H1 (cell line): ENCODE measurements at regions not wholly inside any gene's neighbourhood (a gene's known extent, or its start where the extent isn't known, plus 50 kb on each side); places are given as distances from the start of the nearest gene placed in this dataset.

ENCODE experiments used
- CTCF ChIA-PET: fragments of 300-600 bp; sonication (Branson Sonifier 250); formaldehyde crosslinking; loops from one replicate; lab custom pipeline; 2021; ENCODE audit not compliant: partially characterized antibody; lab: Charles Lee
- POLR2A ChIA-PET: fragments of 300-600 bp; sonication (Branson Sonifier 250); formaldehyde crosslinking; loops from one replicate; lab custom pipeline; 2021; ENCODE audit warnings: inconsistent platforms; ENCODE audit not compliant: partially characterized antibody; lab: Charles Lee
- DNase-seq, 2 experiments: peaks; one replicate each; pipeline versions ENCODE4 v3.0.0 to v3.0.0-alpha.2; 2010 to 2022; ENCODE audit warnings: low spot score in 2 of 2, low read depth in 1 of 2, mixed read lengths in 1 of 2
- FAIRE-seq: peaks from 2 replicates; lab custom pipeline; 2011; peaks lifted over from hg19 to GRCh38; lab: Jason Lieb, UNC
- H2AFZ ChIP-seq: 2 replicates; pipeline ENCODE4 v1.8.1; 2012; ENCODE audit warnings: low read length, inconsistent platforms
- H2AK5ac ChIP-seq: 2 replicates; pipeline ENCODE4 v1.6.1; 2013; ENCODE audit warnings: low read depth, low read length
- H2BK120ac ChIP-seq: replicated peaks from 2 replicates; pipeline ENCODE3; 2013; ENCODE audit warnings: low read depth, low read length, inconsistent platforms
- H2BK12ac ChIP-seq: 2 replicates; pipeline ENCODE4 v1.6.1; 2013; ENCODE audit warnings: low read depth, low read length
- H2BK15ac ChIP-seq: 2 replicates; pipeline ENCODE4 v1.6.1; 2013; ENCODE audit warnings: low read length
- H2BK20ac ChIP-seq: 2 replicates; pipeline ENCODE4 v1.6.1; 2013; ENCODE audit warnings: low read length
- H2BK5ac ChIP-seq: 2 replicates; pipeline ENCODE4 v1.6.1; 2013; ENCODE audit warnings: low read depth, low read length
- H3K14ac ChIP-seq: 2 replicates; pipeline ENCODE4 v1.6.1; 2013; ENCODE audit warnings: inconsistent platforms; ENCODE audit not compliant: insufficient read length
- H3K18ac ChIP-seq: 2 replicates; pipeline ENCODE4 v1.6.1; 2013; ENCODE audit warnings: low read length; ENCODE audit errors: extremely low read depth
- H3K23ac ChIP-seq: 2 replicates; pipeline ENCODE4 v1.6.1; 2013; ENCODE audit warnings: inconsistent platforms; ENCODE audit not compliant: insufficient read length
- H3K23me2 ChIP-seq: 2 replicates; pipeline ENCODE4 v1.6.1; 2013; ENCODE audit warnings: low read depth, low read length
- H3K27ac ChIP-seq: 2 replicates; pipeline ENCODE4 v1.6.1; 2011; ENCODE audit warnings: low read depth, low read length, inconsistent platforms
- H3K27me3 ChIP-seq, 4 experiments: replicated peaks in 1 of 4; 1 replicate in 1 of 4; 2 replicates in 3 of 4; pipeline versions ENCODE4 v1.6.1 to v1.8.1; 2011 to 2013; ENCODE audit warnings: low read length in 3 of 4, mild to moderate bottlenecking in 3 of 4, inconsistent platforms in 2 of 4, mixed read lengths in 2 of 4, moderate library complexity in 1 of 4; ENCODE audit not compliant: control insufficient read depth in 3 of 4, insufficient read depth in 3 of 4; ENCODE audit errors: extremely low read depth in 1 of 4
- H3K36me3 ChIP-seq, 4 experiments: 2 replicates each; pipeline versions ENCODE4 v1.6.1 to v1.8.1; 2011 to 2013; ENCODE audit warnings: mild to moderate bottlenecking in 4 of 4, low read length in 3 of 4, moderate library complexity in 2 of 4, control low read depth in 1 of 4, inconsistent platforms in 1 of 4; ENCODE audit not compliant: insufficient read depth in 4 of 4, control insufficient read depth in 2 of 4
- H3K4ac ChIP-seq: replicated peaks from 2 replicates; pipeline ENCODE3; 2013; ENCODE audit warnings: low read length, low read depth, mixed read lengths, inconsistent platforms; ENCODE audit not compliant: insufficient read length
- H3K4me1 ChIP-seq, 4 experiments: replicated peaks in 1 of 4; 1 replicate in 1 of 4; 2 replicates in 3 of 4; pipeline versions ENCODE4 v1.6.1 to v1.8.1; 2011 to 2013; ENCODE audit warnings: low read length in 3 of 4, inconsistent platforms in 2 of 4, mixed read lengths in 1 of 4; ENCODE audit not compliant: insufficient read depth in 4 of 4, control insufficient read depth in 3 of 4
- H3K4me2 ChIP-seq, 2 experiments: 2 replicates each; pipeline versions ENCODE4 v1.6.1 to v1.8.1; 2011 to 2013; ENCODE audit warnings: low read depth in 2 of 2, low read length in 2 of 2, control low read depth in 1 of 2, inconsistent platforms in 1 of 2, mild to moderate bottlenecking in 1 of 2; ENCODE audit not compliant: insufficient read depth in 1 of 2
- H3K4me3 ChIP-seq, 4 experiments: fragments of 200-600, 300-600 bp in 1 of 4; sonication (generic), shearing (Covaris generic), sonication (Bioruptor Twin) in 1 of 4; 2 replicates each; pipeline versions ENCODE4 v1.5.1 to v1.8.1; 2011 to 2016; ENCODE audit warnings: low read length in 4 of 4, low read depth in 3 of 4, control low read depth in 2 of 4, inconsistent platforms in 2 of 4, mild to moderate bottlenecking in 2 of 4, mixed read lengths in 1 of 4, moderate library complexity in 1 of 4; ENCODE audit not compliant: insufficient read depth in 2 of 4; ENCODE audit errors: extremely low read depth in 1 of 4
- H3K56ac ChIP-seq: replicated peaks from 2 replicates; pipeline ENCODE3; 2013; ENCODE audit warnings: low read depth, mild to moderate bottlenecking, mixed read lengths, low read length, inconsistent platforms; ENCODE audit not compliant: insufficient read length
- H3K79me1 ChIP-seq: 2 replicates; pipeline ENCODE4 v1.6.1; 2013; ENCODE audit warnings: low read depth, low read length, control low read depth
- H3K79me2 ChIP-seq, 2 experiments: 2 replicates each; pipeline versions ENCODE4 v1.6.1 to v1.8.1; 2012 to 2013; ENCODE audit warnings: low read length in 2 of 2, mild to moderate bottlenecking in 2 of 2, inconsistent platforms in 1 of 2; ENCODE audit not compliant: insufficient read depth in 2 of 2, control insufficient read depth in 1 of 2
- H3K9ac ChIP-seq, 4 experiments: replicated peaks in 1 of 4; 1 replicate in 1 of 4; 2 replicates in 3 of 4; pipeline versions ENCODE4 v1.6.1 to v1.8.1; 2011 to 2013; ENCODE audit warnings: low read depth in 3 of 4, low read length in 3 of 4, control low read depth in 2 of 4, mild to moderate bottlenecking in 2 of 4, moderate library complexity in 2 of 4, inconsistent platforms in 1 of 4; ENCODE audit errors: extremely low read depth in 1 of 4
- H3K9me3 ChIP-seq, 2 experiments: 2 replicates each; pipeline versions ENCODE4 v1.6.1 to v1.8.1; 2012 to 2013; ENCODE audit warnings: mild to moderate bottlenecking in 2 of 2, moderate library complexity in 2 of 2, control low read depth in 1 of 2, inconsistent platforms in 1 of 2, low read depth in 1 of 2, low read length in 1 of 2, mixed read lengths in 1 of 2; ENCODE audit not compliant: insufficient read depth in 2 of 2
- H4K20me1 ChIP-seq, 2 experiments: replicated peaks in 1 of 2; 2 replicates each; pipeline versions ENCODE3 to v1.8.1; 2011 to 2013; ENCODE audit warnings: inconsistent platforms in 2 of 2, low read length in 2 of 2, mild to moderate bottlenecking in 1 of 2; ENCODE audit not compliant: insufficient read depth in 2 of 2, control insufficient read depth in 1 of 2
- H4K5ac ChIP-seq: 2 replicates; pipeline ENCODE4 v1.6.1; 2013; ENCODE audit warnings: low read length, low read depth, mixed read lengths, inconsistent platforms; ENCODE audit not compliant: insufficient read length
- H4K8ac ChIP-seq: 2 replicates; pipeline ENCODE4 v1.8.0; 2013; ENCODE audit warnings: mild to moderate bottlenecking, moderate library complexity, low read length, inconsistent platforms; ENCODE audit not compliant: insufficient read depth; ENCODE audit errors: extremely low read depth
- H4K91ac ChIP-seq: replicated peaks from 2 replicates; pipeline ENCODE3; 2013; ENCODE audit warnings: low read length, mixed read lengths, inconsistent platforms; ENCODE audit not compliant: insufficient read length
- BACH1 ChIP-seq: IDR thresholded peaks from 2 replicates; pipeline ENCODE4 v1.6.1; 2012; ENCODE audit warnings: low read length, improper control_type of control experiment
- BCL11A ChIP-seq, 2 experiments: IDR thresholded peaks; one replicate each; pipeline ENCODE4 v1.6.1; 2011; ENCODE audit warnings: low read depth in 2 of 2, low read length in 2 of 2, mild to moderate bottlenecking in 2 of 2
- CBX5 ChIP-seq: fragments of 300-800, 300-1000 bp; sonication (generic); IDR thresholded peaks from 2 replicates; pipeline ENCODE4 v1.7.1; 2016; ENCODE audit warnings: antibody characterized with exemption, low read length, low read depth
- CHD1 ChIP-seq: IDR thresholded peaks from 2 replicates; pipeline ENCODE4 v1.6.1; 2012; ENCODE audit warnings: low read depth, low read length, improper control_type of control experiment
- GABPA ChIP-seq: IDR thresholded peaks from 2 replicates; pipeline ENCODE4 v1.6.1; 2011; ENCODE audit warnings: mild to moderate bottlenecking, low read length, moderate library complexity, borderline replicate concordance; ENCODE audit not compliant: insufficient read depth
- JUND ChIP-seq: IDR thresholded peaks from 2 replicates; pipeline ENCODE4 v1.6.1; 2011; ENCODE audit warnings: mild to moderate bottlenecking, improper control_type of control experiment, low read length
- KDM1A ChIP-seq: fragments of 200-600, 300-600 bp; sonication (generic); IDR thresholded peaks from 2 replicates; pipeline ENCODE4 v1.7.1; 2016; ENCODE audit warnings: mild to moderate bottlenecking, low read length, borderline replicate concordance
- RBBP5 ChIP-seq: IDR thresholded peaks from 2 replicates; pipeline ENCODE4 v1.7.1; 2012; ENCODE audit warnings: low read depth, mild to moderate bottlenecking, inconsistent platforms, low read length, moderate library complexity, borderline replicate concordance
- SP1 ChIP-seq: IDR thresholded peaks from 2 replicates; pipeline ENCODE4 v1.6.1; 2011; ENCODE audit warnings: low read depth, low read length
- WGBS, 2 experiments: shearing (Covaris generic) in 1 of 2; methylation state at CpG; one replicate each; pipeline versions ENCODE4 v1.1.6 to v1.1.7; 2013 to 2015; ENCODE audit warnings: low lambda C conversion rate in 2 of 2, mixed read lengths in 2 of 2, inconsistent platforms in 1 of 2, low coverage in 1 of 2, missing lambda C conversion rate in 1 of 2; ENCODE audit not compliant: insufficient replicate concordance in 2 of 2, insufficient coverage in 1 of 2, insufficient read length in 1 of 2; ENCODE audit errors: extremely low coverage in 1 of 2, missing lambda C conversion rate in 1 of 2; 5-methylcytosine and 5-hydroxymethylcytosine counted together

DNA sequence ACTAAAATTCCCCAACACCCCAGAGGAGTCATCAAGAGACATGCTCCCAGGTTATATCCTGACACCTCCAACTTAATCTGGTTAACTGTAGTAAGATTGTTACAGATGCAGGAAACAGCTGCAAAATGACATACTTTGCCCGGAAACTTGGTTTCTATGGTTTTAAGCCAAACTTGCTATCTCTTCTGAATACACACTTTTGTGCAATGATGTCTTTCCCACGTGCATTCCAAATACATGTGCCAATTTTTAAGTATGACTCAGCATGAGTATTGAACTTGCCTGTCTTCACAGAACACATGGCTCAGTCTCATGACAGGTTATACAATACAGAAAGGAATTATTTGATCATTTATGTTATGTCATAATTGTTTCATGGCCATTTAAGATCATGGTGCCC is 207.0 kb upstream of the DCBLD2 start:
- no peak overlapping the region for H4K8ac ChIP-seq
- no peak for TF ChIP-seq JUND
- no peak for TF ChIP-seq SP1
- no peak for TF ChIP-seq CBX5
- TF ChIP-seq BCL11A (IDR thresholded peaks at IDR 0.05; ENCODE audit: low read depth in 2 of 2, low read length in 2 of 2) = no peak
- TF ChIP-seq GABPA = no peak
- no peak for TF ChIP-seq CHD1
- TF ChIP-seq BACH1 = no peak
- no peak for TF ChIP-seq RBBP5
- no peak for TF ChIP-seq KDM1A
- no peaks in the 10 kb centered on the region for H4K20me1 ChIP-seq
- no peaks in the 10 kb centered on the region for H3K9me3 ChIP-seq
- H3K4me3 ChIP-seq = no peak overlapping the region
- H3K36me3 ChIP-seq = no peaks in the 10 kb centered on the region
- H3K4ac ChIP-seq = no peak overlapping the region
- H4K5ac ChIP-seq = no peak overlapping the region
- no peak overlapping the region for H3K4me2 ChIP-seq
- no peak overlapping the region for H3K14ac ChIP-seq
- no peak overlapping the region for H2BK120ac ChIP-seq
- no peak overlapping the region for H3K56ac ChIP-seq
- H3K79me2 ChIP-seq = no peaks in the 10 kb centered on the region
- no peak overlapping the region for H2BK20ac ChIP-seq
- H3K9ac ChIP-seq = no peak overlapping the region
- no peak for DNase-seq
- no peaks in the 10 kb centered on the region for H3K4me1 ChIP-seq
- 77% methylated on average over 2 of the region's 2 CpGs; no CpG with 5 or more reads in 1 of the 2 experiments for WGBS, 2 experiments
- H3K23me2 ChIP-seq = no peaks in the 10 kb centered on the region
- H2BK5ac ChIP-seq = no peak overlapping the region
- no peak overlapping the region for H3K18ac ChIP-seq
- peaks cover 0 to 1% (median 0%) of the 10 kb centered on the region in 4 experiments; a peak in 1 of 7 replicates for H3K27me3 ChIP-seq
- no peak overlapping the region for H2BK12ac ChIP-seq
- no peak overlapping the region for H3K23ac ChIP-seq
- H2AK5ac ChIP-seq = no peak overlapping the region
- H3K27ac ChIP-seq = no peak overlapping the region
- no peak overlapping the region for H4K91ac ChIP-seq
- no peak overlapping the region for H2AFZ ChIP-seq
- H2BK15ac ChIP-seq = no peak overlapping the region
- H3K79me1 ChIP-seq = no peaks in the 10 kb centered on the region
- CTCF ChIA-PET = interaction anchor here (1.8 kb wide), 1 partner anchor 64 kb away, joined by 5 read pairs; no protein-coding TSS in a partner anchor
- FAIRE-seq = no peak
- POLR2A ChIA-PET = no interaction called here
